Prostate gland (tissue), 2 donors: ENCODE measurements at regions not wholly inside any gene's neighbourhood (a gene's known extent, or its start where the extent isn't known, plus 50 kb on each side); places are given as distances from the start of the nearest gene placed in this dataset.

ENCODE experiments used
- CTCF ChIP-seq, 4 experiments: fragments of 200-600 bp in 2 of 4; fragments of 450-650 bp in 2 of 4; sonication (generic) in 2 of 4; IDR thresholded peaks; 1 replicate in 3 of 4; 2 replicates in 1 of 4; pipeline ENCODE4 v1.5.1; 2016 to 2019; ENCODE audit warnings: antibody characterized with exemption in 4 of 4, mild to moderate bottlenecking in 2 of 4, moderate library complexity in 2 of 4
- POLR2A ChIP-seq: fragments of 450-650 bp; IDR thresholded peaks from one replicate; pipeline ENCODE4 v1.6.1; 2016; ENCODE audit warnings: antibody characterized with exemption, mild to moderate bottlenecking

GRCh38 chr11:97965849-97966646, 1054.7 kb upstream of the CNTN5 start:
- TF ChIP-seq CTCF (IDR thresholded peaks at IDR 0.05), result no peak
- TF ChIP-seq POLR2A, result no peak
